ENCODE measurements at regions not wholly inside any gene's neighbourhood (a gene's known extent, or its start where the extent isn't known, plus 50 kb on each side); places are given as distances from the start of the nearest gene placed in this dataset.

GRCh38 chr1:212531796-212532195 is 76.8 kb upstream of the ATF3 start:
- TF ChIP-seq, protein P1, sequence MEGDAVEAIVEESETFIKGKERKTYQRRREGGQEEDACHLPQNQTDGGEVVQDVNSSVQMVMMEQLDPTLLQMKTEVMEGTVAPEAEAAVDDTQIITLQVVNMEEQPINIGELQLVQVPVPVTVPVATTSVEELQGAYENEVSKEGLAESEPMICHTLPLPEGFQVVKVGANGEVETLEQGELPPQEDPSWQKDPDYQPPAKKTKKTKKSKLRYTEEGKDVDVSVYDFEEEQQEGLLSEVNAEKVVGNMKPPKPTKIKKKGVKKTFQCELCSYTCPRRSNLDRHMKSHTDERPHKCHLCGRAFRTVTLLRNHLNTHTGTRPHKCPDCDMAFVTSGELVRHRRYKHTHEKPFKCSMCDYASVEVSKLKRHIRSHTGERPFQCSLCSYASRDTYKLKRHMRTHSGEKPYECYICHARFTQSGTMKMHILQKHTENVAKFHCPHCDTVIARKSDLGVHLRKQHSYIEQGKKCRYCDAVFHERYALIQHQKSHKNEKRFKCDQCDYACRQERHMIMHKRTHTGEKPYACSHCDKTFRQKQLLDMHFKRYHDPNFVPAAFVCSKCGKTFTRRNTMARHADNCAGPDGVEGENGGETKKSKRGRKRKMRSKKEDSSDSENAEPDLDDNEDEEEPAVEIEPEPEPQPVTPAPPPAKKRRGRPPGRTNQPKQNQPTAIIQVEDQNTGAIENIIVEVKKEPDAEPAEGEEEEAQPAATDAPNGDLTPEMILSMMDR (IDR thresholded peaks at IDR 0.05; ENCODE audit: control insufficient read depth, insufficient read depth, low read depth, low read length, missing control alignments) = no peak
- H3K4me3 ChIP-seq (ENCODE audit: control insufficient read depth, low read depth, low read length) = no peak overlapping the region
- DNase-seq (ENCODE audit: low read depth) = no peak

GRCh38 chr1:212532469-212533147 is 76.0 kb upstream of the ATF3 start:
- TF ChIP-seq, protein P1 (IDR thresholded peaks at IDR 0.05; ENCODE audit: control insufficient read depth, insufficient read depth, low read depth, low read length, missing control alignments) = no peak
- DNase-seq (ENCODE audit: low read depth) = no peak
- no peak overlapping the region for H3K4me3 ChIP-seq (ENCODE audit: control insufficient read depth, low read depth, low read length)

DNA sequence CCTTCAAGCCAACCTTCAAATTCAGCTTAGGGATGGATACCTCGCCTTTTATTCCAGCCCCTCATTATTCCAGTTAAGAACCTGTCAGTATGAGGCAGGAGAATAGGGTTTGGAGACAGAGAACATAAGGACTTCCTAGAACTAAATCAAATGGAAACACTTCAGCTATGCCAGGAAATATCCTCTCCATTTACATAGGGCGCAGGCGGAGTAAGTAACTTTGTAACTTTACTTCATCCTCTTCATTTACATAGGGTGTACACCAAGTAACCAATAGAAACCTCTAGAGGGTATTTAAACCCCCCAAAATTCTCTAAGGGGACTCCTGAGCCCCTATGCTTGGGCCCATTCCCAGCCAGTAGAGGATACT is 75.4 kb upstream of the ATF3 start:
- TF ChIP-seq, protein P1 (IDR thresholded peaks at IDR 0.05; ENCODE audit: control insufficient read depth, insufficient read depth, low read depth, low read length, missing control alignments) = no peak

GRCh38 chr1:212536586-212536985 is 72.0 kb upstream of the ATF3 start:
- H3K4me3 ChIP-seq (ENCODE audit: control insufficient read depth, low read depth, low read length) = no peak overlapping the region
- TF ChIP-seq, protein P1 (IDR thresholded peaks at IDR 0.05; ENCODE audit: control insufficient read depth, insufficient read depth, low read depth, low read length, missing control alignments) = no peak
- no peak for DNase-seq (ENCODE audit: low read depth)

More for the DNA sequence above, 75.4 kb upstream of the ATF3 start:
- no peak for DNase-seq (ENCODE audit: low read depth)
- H3K4me3 ChIP-seq (ENCODE audit: control insufficient read depth, low read depth, low read length) = no peak overlapping the region

DNA sequence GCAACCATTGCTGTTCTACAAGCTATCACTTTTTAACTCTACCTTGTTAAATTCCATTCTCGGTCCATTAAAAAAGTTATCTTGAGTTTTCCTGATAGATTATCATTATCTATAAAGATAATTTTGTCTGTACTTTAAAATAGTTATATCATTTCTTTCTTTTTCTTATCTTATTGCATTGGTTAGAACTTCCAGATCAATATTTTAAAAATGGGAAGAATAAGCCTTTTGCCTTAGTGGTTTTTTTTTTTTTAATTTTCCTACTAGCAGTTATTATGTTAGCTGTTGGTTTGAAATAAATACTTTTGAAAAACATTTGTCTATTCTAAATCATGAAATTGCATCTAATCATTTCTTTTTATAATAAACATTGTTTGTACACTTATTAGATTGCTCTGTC is 71.0 kb upstream of the ATF3 start:
- no peak for DNase-seq (ENCODE audit: low read depth)
- H3K4me3 ChIP-seq (ENCODE audit: control insufficient read depth, low read depth, low read length) = no peak overlapping the region
- TF ChIP-seq, protein P1 (IDR thresholded peaks at IDR 0.05; ENCODE audit: control insufficient read depth, insufficient read depth, low read depth, low read length, missing control alignments) = no peak

- no peak for DNase-seq (ENCODE audit: low read depth)
- TF ChIP-seq, protein P1 (IDR thresholded peaks at IDR 0.05; ENCODE audit: control insufficient read depth, insufficient read depth, low read depth, low read length, missing control alignments) = no peak
- H3K4me3 ChIP-seq (ENCODE audit: control insufficient read depth, low read depth, low read length) = no peak overlapping the region
These were observed 68.7 kb upstream of the ATF3 start for GRCh38 chr1:212539737-212540430.
